ELF-1 (cell line): ENCODE measurements at regions not wholly inside any gene's neighbourhood (a gene's known extent, or its start where the extent isn't known, plus 50 kb on each side); places are given as distances from the start of the nearest gene placed in this dataset.
"Not testable (repeated sequence)": the region's sequence is repeated elsewhere in the genome, so short reads cannot be mapped to it uniquely, and the experiment has no call there.

Experiments used
- DNase-seq: peaks from one replicate; pipeline ENCODE4 v3.0.0-alpha.2; 2016; ENCODE audit warnings: low read depth, low spot score

- no peak for DNase-seq
Measured at GRCh38 chr6:66321017-66321416, 614.0 kb upstream of the EYS start.

GRCh38 chr6:66307490-66307889 lies 600.5 kb upstream of the EYS start:
- no peak for DNase-seq

- DNase-seq, result no peak
Measured at GRCh38 chr6:66291905-66292304, 584.9 kb upstream of the EYS start.

GRCh38 chr6:66289889-66290288 lies 582.9 kb upstream of the EYS start:
- DNase-seq, result no peak

- no peak for DNase-seq
Measured at GRCh38 chr6:66278115-66278514, 571.1 kb upstream of the EYS start.

GRCh38 chr6:66277400-66277799 lies 570.4 kb upstream of the EYS start:
- no peak for DNase-seq

GRCh38 chr6:66265737-66266136 lies 558.7 kb upstream of the EYS start:
- DNase-seq, result no peak

- DNase-seq, result no peak
Measured at GRCh38 chr6:66264376-66264775, 557.4 kb upstream of the EYS start.

GRCh38 chr6:66258731-66259487 lies 551.9 kb upstream of the EYS start:
- not testable (repeated sequence) for DNase-seq

GRCh38 chr6:66245231-66245630 lies 538.2 kb upstream of the EYS start:
- no peak for DNase-seq

GRCh38 chr6:66238851-66239250 lies 531.8 kb upstream of the EYS start:
- DNase-seq, result no peak

- no peak for DNase-seq
Measured at GRCh38 chr6:66232890-66233289, 525.9 kb upstream of the EYS start.

- no peak for DNase-seq
Measured at GRCh38 chr6:66230591-66230990, 523.6 kb upstream of the EYS start.

GRCh38 chr6:66226109-66226508 lies 519.1 kb upstream of the EYS start:
- no peak for DNase-seq

GRCh38 chr6:66210964-66211363 lies 503.9 kb upstream of the EYS start:
- DNase-seq, result no peak

- DNase-seq, result no peak
Measured at GRCh38 chr6:66200390-66200789, 493.4 kb upstream of the EYS start.

GRCh38 chr6:66199171-66199570 lies 492.1 kb upstream of the EYS start:
- DNase-seq, result no peak

GRCh38 chr6:66198062-66198624 lies 491.1 kb upstream of the EYS start:
- DNase-seq, result no peak

- DNase-seq, result no peak
Measured at GRCh38 chr6:66190858-66191257, 483.8 kb upstream of the EYS start.

- DNase-seq, result no peak
Measured at GRCh38 chr6:66189915-66190314, 482.9 kb upstream of the EYS start.

GRCh38 chr6:66186756-66187155 lies 479.7 kb upstream of the EYS start:
- DNase-seq, result no peak

GRCh38 chr6:66184091-66184490 lies 477.1 kb upstream of the EYS start:
- DNase-seq, result no peak

GRCh38 chr6:66179361-66179760 lies 472.3 kb upstream of the EYS start:
- no peak for DNase-seq

GRCh38 chr6:66173587-66173986 lies 466.6 kb upstream of the EYS start:
- no peak for DNase-seq
